Occipital lobe (tissue), 1 donor: ENCODE measurements at regions not wholly inside any gene's neighbourhood (a gene's known extent, or its start where the extent isn't known, plus 50 kb on each side); places are given as distances from the start of the nearest gene placed in this dataset.

ENCODE experiments used
- DNase-seq: peaks from one replicate; lab custom pipeline; 2025; lab: John Stamatoyannopoulos, UW

- no peak for DNase-seq
These were observed 283.3 kb upstream of the ANKRD55 start for GRCh38 chr5:56516441-56516840.

- DNase-seq = no peak
These were observed 282.9 kb upstream of the ANKRD55 start for GRCh38 chr5:56516035-56516434.

DNA sequence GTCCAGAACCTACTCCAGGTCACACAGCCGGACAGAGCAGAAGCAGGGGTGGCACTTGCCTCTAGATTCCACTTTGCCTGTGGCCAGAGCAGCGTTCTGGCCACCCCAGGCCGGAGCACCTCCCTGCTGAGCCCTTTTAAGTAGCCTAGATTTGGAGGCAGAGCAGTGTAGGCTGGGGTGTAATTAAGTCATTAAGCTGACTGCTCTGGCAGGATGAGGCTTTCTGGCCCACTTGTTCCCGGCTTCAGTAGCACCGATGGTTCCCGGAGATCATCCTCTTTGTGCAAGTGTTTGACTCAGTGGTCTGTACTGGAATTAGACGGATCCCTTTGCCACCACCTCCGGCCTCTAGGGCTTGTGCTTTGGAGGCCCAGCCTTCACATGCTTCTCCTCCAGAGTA, 281.9 kb upstream of the ANKRD55 start:
- no peak for DNase-seq

GRCh38 chr5:56514245-56514644, 281.1 kb upstream of the ANKRD55 start:
- DNase-seq = no peak

DNA sequence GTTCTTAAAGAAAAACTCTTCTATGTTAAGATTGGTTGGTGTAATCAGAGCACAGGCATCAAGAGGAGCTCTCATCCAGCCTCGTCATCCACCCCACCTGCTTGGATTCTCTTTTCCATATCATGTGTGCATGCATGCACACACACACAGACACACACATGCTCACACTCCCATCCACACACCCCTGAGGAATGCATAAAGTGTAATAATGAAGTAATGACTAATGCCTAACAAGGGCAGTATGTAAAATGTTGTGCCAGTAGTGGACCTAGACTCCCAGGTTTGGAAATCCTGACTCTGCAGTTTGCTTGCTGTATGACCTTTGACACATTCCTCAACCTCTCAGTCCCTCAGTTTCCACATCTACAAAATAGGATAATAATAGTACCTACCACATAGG, 280.0 kb upstream of the ANKRD55 start:
- DNase-seq = no peak

GRCh38 chr5:56512313-56512996, 279.3 kb upstream of the ANKRD55 start:
- no peak for DNase-seq

DNA sequence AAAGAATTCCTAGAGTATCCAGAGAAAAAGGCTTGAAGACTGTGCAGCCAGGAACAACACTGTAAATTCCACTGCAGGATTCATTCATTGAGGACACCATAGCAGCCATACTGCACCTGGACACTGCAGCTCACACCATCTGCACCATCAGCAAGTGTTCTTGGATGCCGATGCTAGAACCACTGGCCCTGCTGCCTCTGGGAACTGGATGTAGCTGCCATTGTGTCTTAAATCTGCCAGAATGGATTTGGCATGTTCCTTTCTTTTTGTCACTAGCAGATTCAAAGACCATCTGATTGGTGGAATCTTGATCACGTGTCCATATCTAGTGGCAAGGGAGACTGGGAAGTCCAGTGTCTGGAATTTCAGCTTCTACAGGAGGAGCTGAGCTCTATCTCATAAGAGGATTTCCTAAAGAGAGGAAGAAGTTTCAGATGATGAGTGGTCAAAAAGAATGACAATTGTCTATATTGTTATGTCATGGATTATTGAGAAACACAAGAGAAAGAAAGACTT, 278.3 kb upstream of the ANKRD55 start:
- DNase-seq = no peak

DNA sequence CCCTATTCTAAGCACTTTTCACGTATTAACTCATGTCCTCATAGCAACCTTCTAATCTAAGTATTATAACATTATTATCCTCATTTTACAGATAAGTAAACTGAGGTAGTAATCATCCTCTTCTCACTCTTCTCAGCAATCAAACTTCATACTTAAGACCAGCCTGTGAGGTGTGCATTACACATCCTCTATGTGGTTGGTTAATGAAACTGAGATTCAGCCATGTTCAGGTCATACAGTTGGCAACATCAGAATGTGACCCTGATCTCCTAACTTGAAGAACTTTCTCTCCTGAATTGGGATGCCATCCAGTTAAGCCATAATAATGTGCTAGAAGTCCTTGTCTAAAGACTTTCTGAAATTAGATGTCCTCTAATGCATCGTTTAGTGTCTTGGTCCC, 275.1 kb upstream of the ANKRD55 start:
- no peak for DNase-seq

DNA sequence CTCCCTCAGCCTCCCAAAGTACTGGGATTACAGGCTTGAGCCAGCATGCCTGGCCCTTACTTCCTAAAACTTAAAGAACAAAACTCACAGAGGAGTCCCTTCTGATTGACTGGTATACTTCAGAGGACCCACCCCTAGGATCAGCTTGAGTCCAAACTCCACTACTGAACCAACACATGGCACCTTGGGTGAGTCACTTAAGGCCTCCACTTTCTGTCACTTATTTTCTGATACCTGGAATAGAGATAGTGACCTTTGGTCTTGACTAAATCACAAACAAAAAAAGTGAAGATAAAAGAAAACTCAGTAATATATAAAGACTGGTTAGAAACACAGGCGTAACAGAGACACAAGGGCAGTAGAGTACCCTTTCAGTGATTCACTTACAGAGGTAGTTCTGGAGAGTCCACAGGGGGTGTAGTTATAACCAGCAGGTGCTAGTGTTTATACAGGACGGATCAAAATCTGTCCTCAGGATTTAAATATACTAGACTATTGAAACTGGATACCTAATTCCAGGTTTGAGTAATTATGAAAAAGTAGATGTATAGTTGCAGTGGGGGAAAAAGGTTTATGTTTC, 274.3 kb upstream of the ANKRD55 start:
- DNase-seq = no peak

DNA sequence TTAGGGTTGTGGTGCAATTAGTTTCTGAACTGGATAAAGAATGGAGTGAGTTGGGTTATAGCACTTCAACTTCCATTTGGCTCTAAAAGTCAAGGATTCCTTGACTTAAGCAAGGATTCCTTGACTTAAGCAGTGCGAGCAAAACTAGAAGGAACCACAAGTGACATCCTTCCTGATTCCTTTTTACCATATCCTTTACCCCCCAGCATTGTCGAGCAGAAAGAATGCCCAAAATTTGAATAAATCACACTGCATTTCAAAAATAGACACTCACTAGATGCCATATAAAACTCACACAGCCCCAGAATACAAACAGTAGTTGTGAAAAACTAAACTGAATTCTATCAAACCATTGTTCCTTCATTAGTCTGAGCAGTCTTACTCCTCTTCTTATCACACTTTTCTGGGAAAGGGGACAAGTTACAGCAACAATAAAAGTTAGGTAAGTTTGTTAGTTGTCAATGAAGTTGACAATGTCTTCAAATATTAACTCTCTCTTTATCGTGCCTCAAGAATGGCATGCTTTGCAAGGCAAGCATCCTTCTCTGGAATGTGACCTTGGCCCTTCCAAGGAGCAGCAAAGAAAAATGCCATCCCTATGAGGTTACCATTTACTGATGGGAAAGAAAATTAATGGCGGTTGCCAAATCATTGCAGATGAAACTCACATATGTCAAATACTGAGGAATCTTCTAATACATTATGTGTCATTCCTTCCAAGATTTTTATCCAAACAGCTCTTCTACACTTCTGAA, 273.3 kb upstream of the ANKRD55 start:
- no peak for DNase-seq

GRCh38 chr5:56503929-56504328, 270.8 kb upstream of the ANKRD55 start:
- DNase-seq = no peak

DNA sequence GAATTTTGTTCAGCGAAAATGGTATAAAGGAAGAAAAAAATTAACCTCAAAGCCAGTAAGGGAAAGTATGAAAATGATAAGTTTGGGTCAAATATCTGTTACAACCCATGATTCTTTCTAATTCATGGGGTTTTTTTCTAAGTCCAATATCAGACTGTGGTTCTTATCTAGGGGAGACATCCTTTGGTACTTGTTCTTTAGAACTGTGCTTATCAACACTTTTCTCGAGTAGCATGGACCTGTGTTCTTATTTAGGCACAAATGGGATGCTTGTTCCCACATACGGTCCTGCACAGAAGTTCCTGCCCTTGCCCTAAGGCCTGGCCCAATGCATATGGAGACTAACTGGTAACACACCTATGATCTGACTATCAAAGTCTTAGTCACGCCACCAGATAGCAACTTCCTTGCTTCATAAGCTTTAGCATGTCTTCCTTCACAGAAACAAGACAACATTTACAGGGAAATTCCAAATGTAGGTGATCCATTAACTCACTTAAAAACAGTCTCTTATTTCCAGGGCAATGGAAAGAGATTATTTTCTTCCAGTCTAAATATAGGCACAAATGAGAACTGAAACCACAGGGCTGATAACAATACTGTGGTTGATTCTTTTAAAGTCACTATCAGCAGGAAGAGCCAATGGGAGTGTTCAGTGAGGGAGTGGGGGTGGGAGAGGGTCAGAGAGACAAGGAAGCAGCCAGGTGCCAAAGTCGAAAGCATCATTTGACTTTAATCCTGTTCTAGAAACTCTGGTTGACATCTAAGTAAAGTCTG, 268.8 kb upstream of the ANKRD55 start:
- DNase-seq = no peak

GRCh38 chr5:56499901-56500300, 266.8 kb upstream of the ANKRD55 start:
- no peak for DNase-seq

DNA sequence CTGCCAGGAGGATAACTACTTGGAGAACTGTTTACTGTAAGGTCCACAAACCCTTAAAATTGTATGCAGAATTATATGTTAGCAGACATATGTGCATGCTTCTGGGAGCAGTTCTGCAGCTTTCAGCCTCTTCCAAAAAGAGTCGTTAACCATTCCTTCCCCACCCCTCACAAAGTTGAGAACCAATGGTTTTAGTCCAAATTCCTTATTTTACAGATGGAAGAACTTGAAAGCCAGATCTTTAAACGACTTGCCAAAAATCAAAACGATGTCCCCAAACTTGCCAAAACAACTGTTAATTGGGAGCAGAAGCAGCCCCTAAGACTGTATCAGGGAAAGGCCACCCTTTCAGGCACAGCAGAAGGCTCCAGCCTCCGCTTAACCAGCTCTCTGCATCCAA, 266.4 kb upstream of the ANKRD55 start:
- DNase-seq = no peak

DNA sequence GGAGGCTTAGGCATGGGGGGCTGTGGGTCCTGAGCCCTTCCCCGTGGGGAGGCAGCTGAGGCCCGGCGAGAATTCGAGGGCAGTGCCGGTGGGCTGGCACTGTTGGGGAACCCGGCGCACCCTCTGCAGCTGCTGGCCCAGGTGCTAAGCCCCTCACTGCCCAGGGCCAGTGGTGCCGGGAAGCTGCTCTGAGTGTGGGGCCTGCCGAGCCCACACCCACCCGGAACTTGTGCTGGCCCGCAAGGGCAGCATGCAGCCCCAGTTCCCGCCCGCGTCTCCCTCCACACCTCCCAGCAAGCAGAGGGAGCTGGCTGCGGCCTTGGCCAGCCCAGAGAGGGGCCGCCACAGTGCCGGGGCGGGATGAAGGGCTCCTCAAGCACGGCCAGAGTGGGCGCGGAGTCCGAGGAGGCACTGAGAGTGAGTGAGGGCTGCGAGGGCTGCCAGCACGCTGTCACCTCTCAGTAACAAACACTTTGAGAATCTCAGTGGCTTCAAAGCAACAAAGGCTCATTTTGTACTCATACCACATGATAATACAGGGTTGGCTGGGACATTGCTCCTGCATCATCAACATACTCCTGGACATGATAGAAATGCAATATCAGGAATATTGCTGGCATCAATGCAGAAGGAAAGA, 265.7 kb upstream of the ANKRD55 start:
- no peak for DNase-seq

DNA sequence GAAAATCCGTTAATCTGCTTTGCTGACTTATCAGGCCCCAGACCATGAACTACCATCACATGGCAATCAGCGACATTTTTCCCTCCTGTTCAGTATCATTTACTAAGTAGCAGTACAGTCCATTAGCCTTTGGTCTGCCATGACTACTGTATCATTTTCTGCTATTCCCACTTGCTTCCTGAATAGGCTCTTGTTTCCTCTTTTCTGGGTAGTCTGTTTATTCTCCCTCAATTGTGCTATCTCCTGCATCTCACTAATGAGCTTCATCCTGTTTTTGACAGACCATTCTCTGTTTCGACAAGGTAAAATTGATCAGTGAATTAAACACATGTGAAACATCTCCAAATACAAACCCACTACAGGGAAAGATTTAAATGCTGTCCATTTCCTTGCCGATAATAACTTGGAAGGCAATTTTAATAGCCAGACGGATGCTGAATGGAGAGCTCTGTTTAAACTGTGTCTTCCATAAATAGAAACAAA, 263.5 kb upstream of the ANKRD55 start:
- DNase-seq = no peak

- DNase-seq = no peak
These were observed 261.2 kb upstream of the ANKRD55 start for GRCh38 chr5:56494300-56494731.

- DNase-seq = no peak
These were observed 260.6 kb upstream of the ANKRD55 start for GRCh38 chr5:56493766-56494165.

DNA sequence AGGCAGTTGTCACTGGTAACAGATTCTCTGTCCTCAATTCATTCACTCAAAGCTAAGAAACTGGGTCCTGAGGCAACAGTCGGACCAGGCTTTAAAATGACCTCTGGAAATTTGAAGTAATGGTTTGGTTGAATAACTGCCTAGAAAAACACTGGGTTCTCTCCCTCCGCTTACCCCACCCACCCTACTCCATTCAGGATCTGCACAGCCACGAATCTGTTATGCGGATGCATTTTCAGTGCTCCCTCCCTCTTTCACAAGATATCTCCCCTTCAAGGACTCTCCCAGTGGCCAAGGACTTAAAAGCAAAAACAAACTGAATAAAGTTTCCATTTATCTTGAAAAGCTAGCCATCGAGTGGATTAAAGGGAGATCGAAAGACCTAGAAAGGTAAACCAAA, 260.2 kb upstream of the ANKRD55 start:
- no peak for DNase-seq

DNA sequence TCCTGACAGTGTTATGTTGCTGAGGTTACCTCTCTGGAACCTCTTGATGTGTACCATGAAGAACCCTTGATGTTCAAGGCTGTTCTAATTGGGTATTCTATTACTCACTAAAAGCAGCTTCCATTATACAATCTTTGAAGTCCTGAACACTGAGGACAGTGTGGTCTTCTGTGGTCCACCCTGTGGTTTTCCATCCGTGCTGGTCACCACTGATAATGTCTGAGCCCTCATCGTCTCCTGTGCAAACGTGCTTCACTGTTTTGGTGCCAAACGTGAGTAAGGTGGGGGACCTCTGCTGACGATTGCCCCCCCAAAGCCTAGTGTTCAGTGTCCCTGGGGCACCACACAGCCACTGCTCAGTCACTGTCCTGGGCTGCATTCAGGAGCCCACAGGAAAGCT, 259.7 kb upstream of the ANKRD55 start:
- no peak for DNase-seq

DNA sequence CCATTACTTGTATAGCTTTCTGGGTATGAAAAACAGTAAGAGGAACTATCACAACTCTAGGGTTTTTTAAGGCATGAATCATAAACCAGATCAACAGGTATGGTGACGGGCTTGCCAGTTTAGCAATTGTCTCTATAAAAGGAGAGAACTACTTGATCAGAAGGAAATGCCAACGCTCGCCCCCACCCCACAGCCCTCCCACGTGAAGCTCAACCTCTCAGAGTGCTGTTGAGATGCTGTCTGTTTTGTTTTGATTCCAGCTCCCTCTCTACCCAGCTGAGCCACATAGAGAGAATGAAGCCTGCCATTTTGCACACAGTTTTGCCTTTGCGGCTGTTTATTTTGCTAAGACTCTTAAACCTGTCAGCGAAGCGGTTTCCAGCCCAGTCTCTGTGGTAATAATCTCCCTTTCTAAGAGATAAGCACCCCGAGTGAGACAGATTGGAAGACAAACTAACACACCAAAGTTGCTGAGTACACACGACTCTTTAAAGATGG, 257.9 kb upstream of the ANKRD55 start:
- DNase-seq = no peak
